ENCODE measurements at regions not wholly inside any gene's neighbourhood (a gene's known extent, or its start where the extent isn't known, plus 50 kb on each side); places are given as distances from the start of the nearest gene placed in this dataset.

- Histone ChIP-seq H3K27ac (ENCODE audit: insufficient read depth, low read depth, low read length) (no peak overlapping the region), H3K9me1 (replicated peaks; ENCODE audit: control insufficient read depth, extremely low read depth, insufficient read depth, low read length) (no peaks in the 10 kb centered on the region), H3K36me3 (ENCODE audit: control insufficient read depth in 2 of 2, extremely low read depth in 1 of 2, insufficient read depth in 2 of 2, low read length in 2 of 2) (no peaks in the 10 kb centered on the region), H3K4me1 (ENCODE audit: control insufficient read depth, extremely low read depth, insufficient read depth, low read length) (no peaks in the 10 kb centered on the region), H3K27me3 (ENCODE audit: control insufficient read depth in 2 of 2, insufficient read depth in 2 of 2, low read length in 2 of 2) (no peaks in the 10 kb centered on the region), H3K9ac (replicated peaks; ENCODE audit: extremely low read depth, insufficient read depth, low read length) (no peak overlapping the region), H4K20me1 (replicated peaks; ENCODE audit: control insufficient read depth, extremely low read depth, insufficient read depth, low read length) (no peaks in the 10 kb centered on the region), H3K9me3 (replicated peaks; ENCODE audit: control insufficient read depth, insufficient read depth, low read length) (peaks cover under 1% of the 10 kb centered on the region), H2AFZ (ENCODE audit: low read depth, low read length) (no peak overlapping the region), H3K79me2 (ENCODE audit: control insufficient read depth, insufficient read depth, low read length) (no peaks in the 10 kb centered on the region), H3K4me2 (ENCODE audit: insufficient read depth, low read length) (no peak overlapping the region), H3K4me3 (replicated peaks in 1 of 3; ENCODE audit: insufficient read depth in 1 of 3, low read depth in 1 of 3, low read length in 3 of 3) (no peak overlapping the region)
- POLR2A ChIA-PET = no interaction called here
- DNase-seq (ENCODE audit: low read depth, low spot score) (no peak), FAIRE-seq (no peak)
- CTCF ChIA-PET = no interaction called here
- BruUV-seq (replicated peaks) = no TSS peak
- dilution Hi-C loops (cut with MboI; ENCODE audit: extremely low pct_ligation_motif_present, low sequenced_read_pairs) = no loop called here
- TF ChIP-seq POLR2AphosphoS5 (IDR thresholded peaks at IDR 0.05; ENCODE audit: insufficient read depth, low read depth, low read length) = no peak
- TF ChIP-seq POLR2A (IDR thresholded peaks at IDR 0.05; ENCODE audit: low read depth, low read length) = no peak
- TF ChIP-seq MAX (IDR thresholded peaks at IDR 0.05; ENCODE audit: insufficient read depth, insufficient read length) = no peak
- TF ChIP-seq MYC (IDR thresholded peaks at IDR 0.05; ENCODE audit: low read depth, low read length) = no peak
- TF ChIP-seq EZH2 (IDR thresholded peaks at IDR 0.05; ENCODE audit: borderline replicate concordance, low read depth, low read length, severe bottlenecking) = no peak
- no peak for TF ChIP-seq FOS (IDR thresholded peaks at IDR 0.05; ENCODE audit: borderline replicate concordance, insufficient read depth, low read length)
- TF ChIP-seq JUN (IDR thresholded peaks at IDR 0.05; ENCODE audit: borderline replicate concordance, insufficient read depth, insufficient read length, low read depth) = no peak
- TF ChIP-seq GATA2 (IDR thresholded peaks at IDR 0.05; ENCODE audit: insufficient read depth, insufficient read length, low read depth, low read length) = no peak
- no peak for TF ChIP-seq CTCF (IDR thresholded peaks at IDR 0.05; ENCODE audit: extremely low read depth in 1 of 2, insufficient read depth in 1 of 2, low read depth in 1 of 2, low read length in 2 of 2)
- intact Hi-C loops (cut with micrococcal nuclease) = no loop called here
These were observed 1242.2 kb upstream of the EYS start for GRCh38 chr6:66949191-66949661.

Measured in endothelial cell of umbilical vein (primary cell).